VCaP (cell line): ENCODE measurements at regions not wholly inside any gene's neighbourhood (a gene's known extent, or its start where the extent isn't known, plus 50 kb on each side); places are given as distances from the start of the nearest gene placed in this dataset.
A peak's percentile ranks its signal among the peaks of the same experiment; 100 is the strongest.

Experiments used
- H3K27ac ChIP-seq: fragments of 450-650 bp; 2 replicates; pipeline ENCODE4 v1.5.1; 2017
- CTCF ChIP-seq: fragments of 450-650 bp; conservative IDR thresholded peaks from 2 replicates; pipeline ENCODE4 v1.5.1; 2017; ENCODE audit warnings: mild to moderate bottlenecking, moderate library complexity

- H3K27ac ChIP-seq: peak overlapping the region; percentile 74
- no peak for TF ChIP-seq CTCF
Observed at GRCh38 chr20:53856300-53857295, 213.8 kb downstream of the BCAS1 start.

GRCh38 chr20:53855733-53856132 lies 214.7 kb downstream of the BCAS1 start:
- TF ChIP-seq CTCF: no peak
- H3K27ac ChIP-seq: peak overlapping the region; percentile 61; the same call in 1 of the 2 replicates

- peak overlapping the region; percentile 61; the same call in 1 of the 2 replicates for H3K27ac ChIP-seq
Observed at GRCh38 chr20:53854609-53854926, 215.8 kb downstream of the BCAS1 start.

GRCh38 chr20:53853111-53853713 lies 217.2 kb downstream of the BCAS1 start:
- peak overlapping the region; percentile 99 for H3K27ac ChIP-seq
- no peak for TF ChIP-seq CTCF

GRCh38 chr20:53852691-53853090 lies 217.7 kb downstream of the BCAS1 start:
- H3K27ac ChIP-seq: peak overlapping the region; percentile 99
- no peak for TF ChIP-seq CTCF

- TF ChIP-seq CTCF: no peak
- peak overlapping the region; percentile 99 for H3K27ac ChIP-seq
Observed at GRCh38 chr20:53852014-53852413, 218.4 kb downstream of the BCAS1 start.

GRCh38 chr20:53850319-53850718 lies 220.1 kb downstream of the BCAS1 start:
- peak overlapping the region; percentile 99 for H3K27ac ChIP-seq

More at GRCh38 chr20:53850319-53850718, 220.1 kb downstream of the BCAS1 start:
- no peak for TF ChIP-seq CTCF
